Glutamatergic neuron (in vitro differentiated cells): ENCODE measurements at regions not wholly inside any gene's neighbourhood (a gene's known extent, or its start where the extent isn't known, plus 50 kb on each side); places are given as distances from the start of the nearest gene placed in this dataset.

Source experiments
- DNase-seq: peaks from one replicate; pipeline ENCODE4 v3.0.0; 2022
- H3K27ac Mint-ChIP-seq: one replicate; pipeline ENCODE4 v1.8.0; 2020; ENCODE audit warnings: mild to moderate bottlenecking, mixed read lengths, inconsistent platforms; ENCODE audit not compliant: unreplicated experiment
- H3K27me3 Mint-ChIP-seq: one replicate; pipeline ENCODE4 v1.8.0; 2020; ENCODE audit warnings: mild to moderate bottlenecking, moderate library complexity, mixed read lengths, inconsistent platforms; ENCODE audit not compliant: unreplicated experiment
- H3K36me3 Mint-ChIP-seq: one replicate; pipeline ENCODE4 v1.8.0; 2020; ENCODE audit warnings: mild to moderate bottlenecking, mixed read lengths, inconsistent platforms; ENCODE audit not compliant: unreplicated experiment
- H3K4me1 Mint-ChIP-seq: one replicate; pipeline ENCODE4 v1.8.0; 2020; ENCODE audit warnings: mild to moderate bottlenecking, low read depth, mixed read lengths, inconsistent platforms; ENCODE audit not compliant: unreplicated experiment
- H3K4me3 Mint-ChIP-seq: one replicate; pipeline ENCODE4 v1.8.0; 2020; ENCODE audit warnings: mild to moderate bottlenecking, mixed read lengths, inconsistent platforms; ENCODE audit not compliant: unreplicated experiment
- H3K9me3 Mint-ChIP-seq: one replicate; pipeline ENCODE4 v1.8.0; 2020; ENCODE audit warnings: mild to moderate bottlenecking, moderate library complexity, mixed read lengths, inconsistent platforms; ENCODE audit not compliant: unreplicated experiment
- CTCF ChIP-seq: fragments of 200-600 bp; sonication (generic); IDR thresholded peaks from one replicate; pipeline ENCODE4 v1.5.0; 2021; ENCODE audit not compliant: partially characterized antibody, unreplicated experiment

GRCh38 chr12:25745281-25745680 lies 192.2 kb upstream of the LMNTD1 start:
- H3K9me3 Mint-ChIP-seq: no peaks in the 10 kb centered on the region
- no peak for DNase-seq
- no peak overlapping the region for H3K4me3 Mint-ChIP-seq
- peaks cover 4% of the 10 kb centered on the region for H3K36me3 Mint-ChIP-seq
- peaks cover 2% of the 10 kb centered on the region for H3K27me3 Mint-ChIP-seq
- TF ChIP-seq CTCF: no peak
- H3K4me1 Mint-ChIP-seq: peaks cover 31% of the 10 kb centered on the region
- H3K27ac Mint-ChIP-seq: no peak overlapping the region

GRCh38 chr12:25746131-25746530 lies 193.0 kb upstream of the LMNTD1 start:
- peak overlapping the region; percentile 29 for H3K27ac Mint-ChIP-seq
- TF ChIP-seq CTCF: no peak
- peak overlapping the region; percentile 48 for H3K4me3 Mint-ChIP-seq
- peaks cover 2% of the 10 kb centered on the region for H3K27me3 Mint-ChIP-seq
- no peaks in the 10 kb centered on the region for H3K9me3 Mint-ChIP-seq
- H3K36me3 Mint-ChIP-seq: peaks cover under 1% of the 10 kb centered on the region
- H3K4me1 Mint-ChIP-seq: peaks cover 31% of the 10 kb centered on the region
- no peak for DNase-seq

GRCh38 chr12:25752710-25753309 lies 199.7 kb upstream of the LMNTD1 start:
- Mint-ChIP-seq H3K9me3 (no peaks in the 10 kb centered on the region), H3K4me3 (no peak overlapping the region)

GRCh38 chr12:25755136-25755970 lies 202.3 kb upstream of the LMNTD1 start:
- no peak overlapping the region for H3K4me3 Mint-ChIP-seq
- H3K27me3 Mint-ChIP-seq: no peaks in the 10 kb centered on the region
- H3K27ac Mint-ChIP-seq: no peak overlapping the region

More at GRCh38 chr12:25752710-25753309, 199.7 kb upstream of the LMNTD1 start:
- no peak for DNase-seq
- no peaks in the 10 kb centered on the region for H3K36me3 Mint-ChIP-seq
- H3K27me3 Mint-ChIP-seq: no peaks in the 10 kb centered on the region
- peaks cover 5% of the 10 kb centered on the region for H3K4me1 Mint-ChIP-seq
- no peak overlapping the region for H3K27ac Mint-ChIP-seq
- no peak for TF ChIP-seq CTCF

More at GRCh38 chr12:25755136-25755970, 202.3 kb upstream of the LMNTD1 start:
- Mint-ChIP-seq H3K36me3 (no peaks in the 10 kb centered on the region), H3K4me1 (peaks cover 5% of the 10 kb centered on the region), H3K9me3 (no peaks in the 10 kb centered on the region)
- TF ChIP-seq CTCF: no peak
- no peak for DNase-seq
